A549 (cell line): ENCODE measurements at regions not wholly inside any gene's neighbourhood (a gene's known extent, or its start where the extent isn't known, plus 50 kb on each side); places are given as distances from the start of the nearest gene placed in this dataset.

ENCODE experiments used
- CBX8 ChIP-seq: fragments of 200-600 bp; sonication (generic); IDR thresholded peaks from 2 replicates; pipeline ENCODE4 v1.6.1; 2016
- CTCF ChIP-seq: fragments of >200 bp; sonication (Bioruptor Twin); formaldehyde crosslinking; IDR thresholded peaks from 3 replicates; pipeline ENCODE4 v1.5.1; 2016
- EP300 ChIP-seq, 2 experiments: fragments of >200 bp; sonication (Bioruptor Twin); formaldehyde crosslinking; IDR thresholded peaks; 2 replicates in 1 of 2; 3 replicates in 1 of 2; pipeline ENCODE4 v1.6.1; 2016 to 2017
- GATA3 ChIP-seq: IDR thresholded peaks from 2 replicates; pipeline ENCODE4 v1.6.1; 2012; ENCODE audit warnings: borderline replicate concordance
- TF ChIP-seq, protein P1 (sequence below): IDR thresholded peaks from 2 replicates; pipeline ENCODE4 v1.6.1; 2012; ENCODE audit warnings: low read depth, borderline replicate concordance

DNA sequence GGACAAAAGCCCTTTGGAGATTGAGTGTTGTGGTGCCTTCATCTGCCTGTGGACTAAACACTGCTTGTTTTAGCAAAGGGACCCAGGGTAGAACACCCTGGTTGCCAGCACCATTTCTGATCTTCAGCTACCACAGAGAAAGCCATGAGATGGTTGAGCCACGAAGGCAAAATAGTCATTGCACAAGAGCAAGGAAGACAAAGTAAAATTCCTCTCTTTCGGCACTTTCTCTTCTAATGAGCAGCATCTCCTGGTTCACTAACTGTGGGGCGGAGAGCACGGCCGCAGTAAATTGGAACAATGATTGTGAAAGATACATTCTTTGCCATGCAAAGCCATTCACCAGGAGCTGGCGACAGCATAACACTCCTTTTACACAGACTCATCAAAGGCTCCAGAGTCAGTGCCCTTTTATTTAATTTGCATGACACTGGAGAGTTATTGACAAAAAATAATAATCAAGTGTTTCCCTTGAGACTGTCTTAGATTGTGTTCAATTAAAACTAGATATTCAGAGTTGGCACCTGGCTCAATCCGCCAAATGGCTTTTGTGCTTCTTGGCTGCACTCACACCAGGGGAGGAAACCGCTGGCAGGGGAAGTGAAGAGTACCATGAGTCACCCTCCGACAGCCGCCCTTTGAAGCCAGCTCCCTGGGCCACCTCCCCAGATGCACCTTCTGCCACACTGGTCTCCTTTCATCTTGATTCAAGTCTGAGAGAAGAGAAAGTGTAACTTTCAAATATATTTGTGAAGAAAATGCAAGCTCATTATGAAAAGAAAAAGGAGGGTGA lies 100.5 kb upstream of the MEIS1 start:
- TF ChIP-seq CTCF (no peak), GATA3 (no peak), CBX8 (no peak), EP300 (IDR thresholded peaks at IDR 0.05) (no peak)
- TF ChIP-seq, protein P1, sequence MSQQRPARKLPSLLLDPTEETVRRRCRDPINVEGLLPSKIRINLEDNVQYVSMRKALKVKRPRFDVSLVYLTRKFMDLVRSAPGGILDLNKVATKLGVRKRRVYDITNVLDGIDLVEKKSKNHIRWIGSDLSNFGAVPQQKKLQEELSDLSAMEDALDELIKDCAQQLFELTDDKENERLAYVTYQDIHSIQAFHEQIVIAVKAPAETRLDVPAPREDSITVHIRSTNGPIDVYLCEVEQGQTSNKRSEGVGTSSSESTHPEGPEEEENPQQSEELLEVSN, result no peak
